ENCODE measurements at regions not wholly inside any gene's neighbourhood (a gene's known extent, or its start where the extent isn't known, plus 50 kb on each side); places are given as distances from the start of the nearest gene placed in this dataset.

DNA sequence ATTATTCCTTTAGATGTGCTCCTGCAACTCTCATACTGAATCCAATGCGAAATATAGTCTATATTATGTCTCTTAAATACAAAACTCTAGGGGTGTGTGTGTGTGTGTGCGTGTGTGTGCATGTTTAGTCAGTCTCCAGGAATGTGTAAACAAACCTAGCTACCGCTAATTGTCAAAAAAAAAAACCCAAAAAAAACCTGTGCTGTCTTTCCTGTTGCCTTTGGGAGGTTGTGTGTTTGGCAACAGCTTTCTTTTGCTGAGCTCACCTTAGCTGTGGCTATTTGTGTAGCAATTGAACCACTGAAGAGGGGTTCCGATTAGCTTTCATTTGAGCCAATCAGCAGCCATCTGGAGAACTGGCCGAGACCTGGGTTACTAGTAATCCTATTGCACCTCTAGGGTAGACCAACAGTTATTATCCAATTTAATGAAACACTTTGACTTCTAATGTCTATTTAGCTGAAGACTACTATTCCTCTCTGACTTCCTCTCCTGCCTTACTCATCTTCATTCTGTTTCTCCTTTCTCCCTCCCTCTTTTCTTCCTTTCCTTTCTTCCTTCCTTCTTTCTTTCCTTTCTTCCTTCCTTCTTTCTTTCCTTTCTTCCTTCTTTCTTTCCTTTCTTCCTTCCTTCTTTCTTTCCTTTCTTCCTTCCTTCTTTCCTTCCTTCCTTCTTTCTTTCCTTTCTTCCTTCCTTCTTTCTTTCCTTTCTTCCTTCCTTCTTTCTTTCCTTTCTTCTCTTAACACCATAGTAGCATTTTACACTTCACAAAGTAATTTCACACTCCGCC is 471.1 kb downstream of the GBA3 start:
- TF ChIP-seq EP300 (IDR thresholded peaks at IDR 0.05; ENCODE audit: low read depth) = no peak
- TF ChIP-seq, protein P1, sequence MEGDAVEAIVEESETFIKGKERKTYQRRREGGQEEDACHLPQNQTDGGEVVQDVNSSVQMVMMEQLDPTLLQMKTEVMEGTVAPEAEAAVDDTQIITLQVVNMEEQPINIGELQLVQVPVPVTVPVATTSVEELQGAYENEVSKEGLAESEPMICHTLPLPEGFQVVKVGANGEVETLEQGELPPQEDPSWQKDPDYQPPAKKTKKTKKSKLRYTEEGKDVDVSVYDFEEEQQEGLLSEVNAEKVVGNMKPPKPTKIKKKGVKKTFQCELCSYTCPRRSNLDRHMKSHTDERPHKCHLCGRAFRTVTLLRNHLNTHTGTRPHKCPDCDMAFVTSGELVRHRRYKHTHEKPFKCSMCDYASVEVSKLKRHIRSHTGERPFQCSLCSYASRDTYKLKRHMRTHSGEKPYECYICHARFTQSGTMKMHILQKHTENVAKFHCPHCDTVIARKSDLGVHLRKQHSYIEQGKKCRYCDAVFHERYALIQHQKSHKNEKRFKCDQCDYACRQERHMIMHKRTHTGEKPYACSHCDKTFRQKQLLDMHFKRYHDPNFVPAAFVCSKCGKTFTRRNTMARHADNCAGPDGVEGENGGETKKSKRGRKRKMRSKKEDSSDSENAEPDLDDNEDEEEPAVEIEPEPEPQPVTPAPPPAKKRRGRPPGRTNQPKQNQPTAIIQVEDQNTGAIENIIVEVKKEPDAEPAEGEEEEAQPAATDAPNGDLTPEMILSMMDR (IDR thresholded peaks at IDR 0.05) = no peak
- no peak for TF ChIP-seq POLR2A (IDR thresholded peaks at IDR 0.05)

Measured in transverse colon (tissue), 3 donors.